Activated CD8-positive, alpha-beta T cell treated with anti-CD3 and anti-CD28 coated beads, Interleukin-2, amount 10 ng/mL, durations not matched to agents 7 days and 5 days (primary cell): ENCODE measurements at regions not wholly inside any gene's neighbourhood (a gene's known extent, or its start where the extent isn't known, plus 50 kb on each side); places are given as distances from the start of the nearest gene placed in this dataset.

Experiments
- ATAC-seq: fragments of 150-1000 bp; cut with Tn5 transposase; one replicate; pipeline ENCODE4 v1.10.0; 2021; ENCODE audit warnings: moderate library complexity
- CTCF ChIA-PET: fragments of 350-600 bp; sonication (Branson Sonifier 250); formaldehyde crosslinking; loops from one replicate; lab custom pipeline; 2021; ENCODE audit warnings: antibody characterized with exemption; lab: Charles Lee
- POLR2A ChIA-PET: fragments of 350-600 bp; sonication (Branson Sonifier 250); formaldehyde crosslinking; loops from one replicate; lab custom pipeline; 2021; ENCODE audit warnings: antibody characterized with exemption; lab: Charles Lee
- DNase-seq: peaks from one replicate; pipeline ENCODE4 v3.0.0-alpha.2; 2020
- H3K27ac Mint-ChIP-seq: one replicate; pipeline ENCODE4 v1.8.0; 2021; ENCODE audit warnings: mild to moderate bottlenecking, mixed read lengths
- H3K27me3 Mint-ChIP-seq: one replicate; pipeline ENCODE4 v1.8.0; 2021; ENCODE audit warnings: low read depth, mixed read lengths
- H3K36me3 Mint-ChIP-seq: one replicate; pipeline ENCODE4 v1.8.0; 2021; ENCODE audit warnings: low read depth, mixed read lengths
- H3K4me1 Mint-ChIP-seq: one replicate; pipeline ENCODE4 v1.8.0; 2021; ENCODE audit warnings: low read depth, mixed read lengths
- H3K4me3 Mint-ChIP-seq: one replicate; pipeline ENCODE4 v1.8.0; 2021; ENCODE audit warnings: mild to moderate bottlenecking, mixed read lengths
- H3K9me3 Mint-ChIP-seq: one replicate; pipeline ENCODE4 v1.8.0; 2022; ENCODE audit warnings: mixed read lengths; ENCODE audit not compliant: insufficient read depth

DNA sequence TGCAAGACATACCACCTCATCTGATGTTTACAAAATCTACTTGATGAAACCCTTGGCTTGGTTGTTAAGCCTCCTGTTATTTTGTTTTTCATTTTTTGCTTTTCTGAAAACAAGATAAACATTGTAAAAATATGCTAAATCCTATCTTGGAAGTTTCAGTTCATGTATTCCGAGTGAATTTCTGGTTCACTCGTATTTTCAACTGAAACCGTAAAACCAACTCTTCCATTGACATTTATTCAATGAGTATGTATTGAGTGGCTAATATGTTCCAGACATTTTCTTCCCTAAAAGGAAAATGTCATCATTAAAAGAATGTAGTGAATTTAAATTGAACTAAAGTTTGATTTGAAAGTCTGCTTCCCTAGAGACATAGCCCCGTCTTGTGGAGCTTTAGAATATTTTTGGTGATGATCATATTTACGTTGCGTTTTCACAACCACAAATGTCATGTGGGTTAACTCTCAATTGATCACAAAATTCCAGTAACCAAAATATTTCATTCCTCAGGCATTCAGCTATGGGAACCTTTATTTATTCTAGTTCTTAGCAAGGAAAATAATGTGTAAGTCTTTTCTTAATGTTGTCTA lies 204.2 kb downstream of the MBD2 start:
- Mint-ChIP-seq H3K36me3 (no peaks in the 10 kb centered on the region), H3K9me3 (no peaks in the 10 kb centered on the region), H3K4me1 (peaks cover 6% of the 10 kb centered on the region), H3K27me3 (peaks cover 6% of the 10 kb centered on the region), H3K27ac (no peak overlapping the region), H3K4me3 (no peak overlapping the region)
- ChIA-PET POLR2A (no interaction called here), CTCF (interaction anchor here (1.4 kb wide), 1 partner anchor 11 kb away, joined by 4 read pairs; no protein-coding TSS in a partner anchor)
- no peak for DNase-seq
- no peak for ATAC-seq

DNA sequence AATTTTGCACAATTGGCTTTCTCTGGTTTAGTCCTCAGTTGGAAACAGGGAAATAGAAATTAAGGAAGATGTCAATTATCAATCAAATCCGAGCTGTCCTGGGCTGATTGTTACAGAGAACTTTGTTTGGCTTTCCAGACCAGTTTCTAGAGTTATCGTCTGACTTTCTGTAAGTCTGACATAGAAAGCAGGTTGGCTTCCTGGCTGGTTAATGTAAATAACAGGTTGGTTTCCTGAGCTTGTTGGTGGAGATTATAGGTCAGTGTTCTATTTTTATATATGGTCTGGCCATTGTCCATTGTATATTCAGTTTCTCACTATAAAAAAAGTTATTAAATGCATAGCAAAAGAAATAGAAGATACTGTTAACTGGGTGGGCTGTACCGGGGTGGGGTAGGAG lies 204.8 kb downstream of the MBD2 start:
- ATAC-seq (no peak), DNase-seq (no peak)
- CTCF ChIA-PET: interaction anchor here (1.4 kb wide), 1 partner anchor 12 kb away, joined by 4 read pairs; no protein-coding TSS in a partner anchor
- no peak overlapping the region for H3K4me3 Mint-ChIP-seq
- POLR2A ChIA-PET: no interaction called here
- peaks cover 6% of the 10 kb centered on the region for H3K27me3 Mint-ChIP-seq
- H3K27ac Mint-ChIP-seq: no peak overlapping the region
- H3K9me3 Mint-ChIP-seq: no peaks in the 10 kb centered on the region
- peaks cover 6% of the 10 kb centered on the region for H3K4me1 Mint-ChIP-seq
- no peaks in the 10 kb centered on the region for H3K36me3 Mint-ChIP-seq

DNA sequence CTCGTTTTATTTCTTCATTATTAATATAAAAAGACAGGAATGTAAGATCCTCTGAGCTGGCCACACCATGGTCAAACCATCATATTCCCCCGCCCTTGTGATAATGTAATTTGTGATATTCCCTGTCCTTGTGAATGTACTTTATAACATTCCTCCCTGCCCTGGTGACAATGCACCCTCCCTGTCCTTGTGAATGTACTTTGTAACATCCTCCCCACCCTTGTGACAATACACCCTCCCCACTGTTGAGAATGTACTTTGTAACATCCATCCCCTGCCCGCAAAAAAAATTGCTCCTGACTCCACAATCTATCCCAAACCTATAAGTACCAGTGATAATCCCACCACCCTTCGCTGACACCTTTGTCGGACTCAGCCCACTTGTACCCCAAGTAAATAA lies 211.0 kb downstream of the MBD2 start:
- no peaks in the 10 kb centered on the region for H3K36me3 Mint-ChIP-seq
- no peak overlapping the region for H3K4me3 Mint-ChIP-seq
- no peaks in the 10 kb centered on the region for H3K4me1 Mint-ChIP-seq
- H3K27me3 Mint-ChIP-seq: peaks cover 5% of the 10 kb centered on the region
- no peaks in the 10 kb centered on the region for H3K9me3 Mint-ChIP-seq
- no peak overlapping the region for H3K27ac Mint-ChIP-seq
- ATAC-seq (no peak), DNase-seq (no peak)
- ChIA-PET CTCF (no interaction called here), POLR2A (no interaction called here)

DNA sequence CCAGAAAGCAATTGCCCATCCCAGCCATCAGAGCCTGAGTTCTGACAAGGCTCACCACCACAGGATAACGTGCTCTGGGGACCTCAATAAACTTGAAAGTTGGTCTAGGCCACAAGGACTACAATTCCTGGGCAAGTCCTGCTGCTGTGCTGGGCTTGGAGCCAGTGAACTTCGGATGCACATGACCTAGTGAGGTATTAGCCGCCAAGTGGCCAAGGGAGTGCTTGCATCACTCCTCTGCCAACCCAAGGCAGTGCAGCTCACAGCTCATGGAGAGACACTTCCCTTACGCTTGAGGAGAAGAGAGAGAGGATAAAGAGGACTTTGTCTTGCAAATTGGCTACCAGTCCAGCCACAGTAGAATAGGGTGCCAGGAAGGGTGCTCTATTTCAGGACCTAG lies 219.6 kb downstream of the MBD2 start:
- Mint-ChIP-seq H3K27me3 (peaks cover 1% of the 10 kb centered on the region), H3K27ac (no peak overlapping the region), H3K4me1 (no peaks in the 10 kb centered on the region), H3K9me3 (no peaks in the 10 kb centered on the region), H3K4me3 (no peak overlapping the region), H3K36me3 (no peaks in the 10 kb centered on the region)
- DNase-seq (no peak), ATAC-seq (no peak)
- POLR2A ChIA-PET: no interaction called here
- CTCF ChIA-PET: no interaction called here

DNA sequence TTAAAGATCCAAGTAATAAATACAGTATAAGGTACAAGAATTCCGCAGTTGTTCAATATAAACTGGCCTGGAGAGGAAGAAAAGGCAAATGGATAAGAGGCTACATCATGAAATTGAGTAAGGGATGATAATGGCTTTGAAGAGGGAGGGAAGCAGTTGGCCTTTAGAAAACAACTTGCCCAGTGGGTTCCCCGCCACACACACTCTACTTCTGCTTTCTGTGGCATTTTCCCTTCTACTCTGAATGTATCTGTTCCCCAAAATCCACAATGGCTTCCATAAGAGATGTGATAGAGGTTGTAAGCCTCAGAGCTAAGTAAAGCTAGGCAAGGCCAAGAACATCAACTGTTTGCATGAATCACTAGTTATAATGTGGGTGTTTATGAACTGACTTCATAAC lies 221.3 kb downstream of the MBD2 start:
- H3K27me3 Mint-ChIP-seq: peaks cover 3% of the 10 kb centered on the region
- no peak overlapping the region for H3K27ac Mint-ChIP-seq
- ChIA-PET CTCF (no interaction called here), POLR2A (no interaction called here)
- no peak for ATAC-seq
- no peak for DNase-seq
- H3K4me3 Mint-ChIP-seq: no peak overlapping the region
- no peaks in the 10 kb centered on the region for H3K4me1 Mint-ChIP-seq
- no peaks in the 10 kb centered on the region for H3K9me3 Mint-ChIP-seq
- H3K36me3 Mint-ChIP-seq: no peaks in the 10 kb centered on the region

DNA sequence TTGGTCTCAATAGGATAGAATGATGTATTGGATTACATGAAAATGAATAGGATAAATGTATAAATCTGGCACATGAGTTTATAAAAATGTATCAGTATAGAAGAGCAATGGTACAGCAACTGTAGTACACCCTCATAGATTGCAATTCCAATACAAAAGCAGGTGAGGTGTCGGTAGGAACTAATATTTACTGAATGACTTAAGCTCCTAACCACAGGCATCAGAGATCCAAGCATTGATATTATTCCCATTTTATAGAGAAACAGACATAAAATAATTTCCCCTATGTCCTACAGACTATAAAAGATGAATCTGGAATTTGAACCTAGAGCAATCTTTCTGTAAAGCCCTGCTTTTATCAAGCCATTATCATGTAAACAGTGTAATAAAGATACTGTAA lies 227.4 kb downstream of the MBD2 start:
- Mint-ChIP-seq H3K9me3 (no peaks in the 10 kb centered on the region), H3K27ac (no peak overlapping the region), H3K4me3 (no peak overlapping the region), H3K4me1 (no peaks in the 10 kb centered on the region), H3K36me3 (no peaks in the 10 kb centered on the region), H3K27me3 (peaks cover 2% of the 10 kb centered on the region)
- ATAC-seq (no peak), DNase-seq (no peak)
- POLR2A ChIA-PET: no interaction called here
- CTCF ChIA-PET: no interaction called here

DNA sequence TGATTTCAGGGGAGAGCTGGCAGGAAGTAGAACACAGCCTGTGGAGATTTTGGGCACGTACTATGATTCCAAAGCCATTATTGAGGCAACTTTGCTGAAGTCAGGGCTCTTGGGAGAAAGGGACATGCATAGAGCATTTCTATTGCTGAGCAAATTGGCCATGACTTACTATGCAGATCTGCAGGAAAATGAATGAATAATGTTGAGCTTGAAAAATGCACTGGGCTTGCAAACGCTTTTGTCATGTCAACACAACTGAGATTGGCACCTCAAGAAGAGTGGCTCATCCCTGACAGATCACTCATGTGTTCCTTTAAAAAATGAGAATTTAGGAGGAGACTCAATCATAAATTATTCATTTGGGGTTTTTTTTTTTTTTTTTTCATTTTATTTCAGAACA lies 230.5 kb downstream of the MBD2 start:
- POLR2A ChIA-PET: no interaction called here
- H3K27ac Mint-ChIP-seq: no peak overlapping the region
- no peaks in the 10 kb centered on the region for H3K36me3 Mint-ChIP-seq
- no peak for DNase-seq
- CTCF ChIA-PET: no interaction called here
- no peaks in the 10 kb centered on the region for H3K9me3 Mint-ChIP-seq
- peaks cover under 1% of the 10 kb centered on the region for H3K27me3 Mint-ChIP-seq
- no peak for ATAC-seq
- H3K4me3 Mint-ChIP-seq: no peak overlapping the region
- no peaks in the 10 kb centered on the region for H3K4me1 Mint-ChIP-seq

DNA sequence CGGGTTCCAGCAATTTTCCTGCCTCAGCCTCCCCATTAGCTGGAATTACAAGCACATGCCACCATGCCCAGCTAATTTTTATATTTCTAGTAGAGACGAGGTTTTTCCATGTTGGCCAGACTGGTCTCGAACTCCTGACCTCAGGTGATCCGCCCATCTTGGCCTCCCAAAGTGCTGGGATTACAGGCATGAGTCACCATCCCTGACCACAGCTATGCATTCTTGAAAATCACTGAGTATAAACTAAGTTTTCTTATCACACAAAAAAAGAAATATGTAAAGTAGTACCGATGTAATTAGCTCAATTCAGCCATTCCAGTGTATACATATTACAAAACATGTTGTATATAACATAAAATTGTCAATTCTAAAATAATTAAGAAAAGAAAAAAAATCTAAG lies 232.7 kb downstream of the MBD2 start:
- Mint-ChIP-seq H3K27me3 (no peaks in the 10 kb centered on the region), H3K4me3 (no peak overlapping the region), H3K9me3 (no peaks in the 10 kb centered on the region), H3K27ac (no peak overlapping the region), H3K4me1 (no peaks in the 10 kb centered on the region), H3K36me3 (no peaks in the 10 kb centered on the region)
- DNase-seq (no peak), ATAC-seq (no peak)
- ChIA-PET CTCF (no interaction called here), POLR2A (no interaction called here)

DNA sequence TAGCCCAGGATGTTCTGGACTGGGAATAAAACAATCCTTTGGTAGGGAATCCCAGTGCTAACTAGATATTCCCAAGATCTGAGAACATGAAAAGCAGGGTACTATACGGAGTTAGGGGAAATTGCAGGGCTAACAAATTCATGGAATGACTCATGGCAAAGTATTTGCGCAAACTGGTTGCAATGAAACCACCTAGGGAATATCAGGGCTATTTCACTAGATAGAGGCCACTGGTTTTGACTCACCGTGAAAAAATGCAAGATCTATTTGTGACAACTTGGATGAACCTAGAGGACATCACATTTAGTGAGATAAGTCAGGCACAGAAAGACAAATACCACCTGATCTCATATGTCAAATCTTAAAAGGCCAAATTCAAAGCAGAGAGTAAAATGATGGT lies 233.3 kb downstream of the MBD2 start:
- ChIA-PET POLR2A (no interaction called here), CTCF (no interaction called here)
- no peak for DNase-seq
- H3K9me3 Mint-ChIP-seq: no peaks in the 10 kb centered on the region
- no peak overlapping the region for H3K27ac Mint-ChIP-seq
- H3K4me1 Mint-ChIP-seq: no peaks in the 10 kb centered on the region
- no peak for ATAC-seq
- no peak overlapping the region for H3K4me3 Mint-ChIP-seq
- H3K27me3 Mint-ChIP-seq: no peaks in the 10 kb centered on the region
- H3K36me3 Mint-ChIP-seq: no peaks in the 10 kb centered on the region

DNA sequence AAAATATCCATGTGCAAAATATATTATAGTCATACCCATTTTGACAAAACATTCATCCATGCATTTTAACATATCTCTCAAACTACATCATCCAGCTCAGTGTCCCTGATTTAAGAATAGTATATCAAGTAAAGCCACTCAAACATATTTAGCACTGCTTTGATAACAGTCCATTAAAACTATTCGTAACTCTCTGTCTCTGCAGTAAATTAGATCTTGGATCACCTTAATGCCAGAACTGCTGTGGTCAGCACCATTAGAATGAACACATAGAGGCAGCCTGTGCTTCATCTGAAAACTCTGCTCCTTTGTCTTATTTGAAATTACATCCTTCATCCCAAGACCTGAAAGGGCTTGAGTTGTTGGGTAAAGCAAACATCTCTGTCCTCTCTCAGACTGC lies 234.0 kb downstream of the MBD2 start:
- Mint-ChIP-seq H3K27me3 (no peaks in the 10 kb centered on the region), H3K27ac (no peak overlapping the region), H3K4me1 (no peaks in the 10 kb centered on the region), H3K36me3 (no peaks in the 10 kb centered on the region), H3K9me3 (no peaks in the 10 kb centered on the region), H3K4me3 (no peak overlapping the region)
- ATAC-seq: no peak
- CTCF ChIA-PET: no interaction called here
- no peak for DNase-seq
- POLR2A ChIA-PET: no interaction called here

DNA sequence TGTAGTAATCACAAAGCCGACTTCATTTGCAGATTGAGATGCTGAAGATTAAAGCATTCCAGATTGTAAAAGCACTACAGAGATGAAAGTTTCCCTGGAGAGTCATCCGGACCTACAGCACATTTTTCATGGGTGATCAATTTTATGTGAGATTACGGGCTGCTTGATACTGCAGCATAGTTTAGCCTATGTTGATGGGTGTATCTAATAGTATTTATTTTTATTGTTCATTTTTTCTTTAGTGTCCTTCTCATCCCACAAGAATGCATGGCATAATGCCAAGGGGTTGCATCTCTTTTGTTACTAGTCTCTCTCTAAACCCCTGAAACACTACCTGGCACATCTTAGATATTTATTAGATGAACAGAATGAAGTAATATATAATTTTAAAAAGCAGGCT lies 240.4 kb downstream of the MBD2 start:
- ATAC-seq: no peak
- no peaks in the 10 kb centered on the region for H3K27me3 Mint-ChIP-seq
- H3K36me3 Mint-ChIP-seq: no peaks in the 10 kb centered on the region
- no peak overlapping the region for H3K27ac Mint-ChIP-seq
- no peaks in the 10 kb centered on the region for H3K9me3 Mint-ChIP-seq
- no peak for DNase-seq
- CTCF ChIA-PET: no interaction called here
- H3K4me3 Mint-ChIP-seq: no peak overlapping the region
- POLR2A ChIA-PET: no interaction called here
- H3K4me1 Mint-ChIP-seq: no peaks in the 10 kb centered on the region

DNA sequence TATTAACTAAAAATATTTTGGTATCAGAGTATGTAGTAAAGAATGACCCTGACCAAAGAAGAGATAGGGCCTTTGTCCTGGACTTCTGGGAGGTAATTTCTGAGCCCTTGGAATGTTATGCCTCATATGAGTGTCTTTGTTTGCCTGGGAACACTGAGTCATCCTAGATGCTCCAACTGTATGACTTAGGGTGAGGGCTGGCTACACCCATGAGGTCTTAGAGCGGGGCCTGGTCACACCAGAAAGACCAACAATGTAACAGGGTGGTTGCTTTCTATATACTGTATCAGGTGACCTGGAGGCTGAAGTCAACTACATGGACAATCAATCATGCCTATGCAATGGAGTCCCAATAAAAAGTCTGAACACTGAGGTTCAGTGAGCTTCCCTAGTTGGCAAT lies 253.1 kb downstream of the MBD2 start:
- H3K4me1 Mint-ChIP-seq: no peaks in the 10 kb centered on the region

DNA sequence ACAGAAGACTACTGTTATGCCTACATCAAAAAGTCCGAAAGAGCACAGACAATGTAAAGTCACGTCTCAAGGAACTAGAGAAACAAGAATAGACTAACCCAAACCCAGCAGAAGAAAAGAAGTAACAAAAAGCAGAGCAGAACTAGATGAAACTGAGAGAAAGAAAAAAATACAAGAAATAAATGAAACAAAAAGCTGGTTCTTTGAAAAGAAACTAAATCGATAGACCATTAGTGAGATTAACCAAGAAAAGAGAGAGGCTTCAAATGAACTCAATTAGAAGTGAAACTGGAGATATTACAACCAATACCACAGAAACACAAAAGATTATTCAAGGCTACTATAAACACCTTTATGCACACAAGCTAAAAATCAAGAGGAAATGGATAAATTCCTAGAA lies 271.8 kb downstream of the MBD2 start:
- no peaks in the 10 kb centered on the region for H3K36me3 Mint-ChIP-seq
- ChIA-PET CTCF (no interaction called here), POLR2A (no interaction called here)
- no peaks in the 10 kb centered on the region for H3K27me3 Mint-ChIP-seq
- no peak for ATAC-seq
- H3K4me3 Mint-ChIP-seq: no peak overlapping the region
- peaks cover 1% of the 10 kb centered on the region for H3K4me1 Mint-ChIP-seq
- no peak for DNase-seq
- no peak overlapping the region for H3K27ac Mint-ChIP-seq
- no peaks in the 10 kb centered on the region for H3K9me3 Mint-ChIP-seq

More for the DNA sequence above, 253.1 kb downstream of the MBD2 start:
- Mint-ChIP-seq H3K27me3 (no peaks in the 10 kb centered on the region), H3K9me3 (no peaks in the 10 kb centered on the region), H3K36me3 (no peaks in the 10 kb centered on the region), H3K4me3 (no peak overlapping the region), H3K27ac (no peak overlapping the region)
- ATAC-seq: no peak
- POLR2A ChIA-PET: no interaction called here
- CTCF ChIA-PET: no interaction called here
- no peak for DNase-seq
